HEK293 (cell line): ENCODE measurements at regions not wholly inside any gene's neighbourhood (a gene's known extent, or its start where the extent isn't known, plus 50 kb on each side); places are given as distances from the start of the nearest gene placed in this dataset.

Experiments used
- CTCF ChIA-PET: fragments of 350-600 bp; formaldehyde crosslinking; extraction: SDS; loops from one replicate; lab custom pipeline; 2021; ENCODE audit warnings: antibody characterized with exemption; lab: Yijun Ruan, JAX
- POLR2A ChIA-PET: fragments of 300-600 bp; formaldehyde crosslinking; extraction: SDS; loops from one replicate; lab custom pipeline; 2020; ENCODE audit warnings: antibody characterized with exemption, inconsistent platforms; lab: Yijun Ruan, JAX
- H3K27ac ChIP-seq: fragments of 200-500 bp; sonication (Bioruptor generic); 2 replicates; pipeline ENCODE4 v1.5.1; 2014; ENCODE audit warnings: low read depth, low read length, control low read depth, inconsistent platforms; ENCODE audit errors: extremely low read depth
- H3K36me3 ChIP-seq, 2 experiments: fragments of 200-500 bp in 1 of 2; sonication (Bioruptor generic) in 1 of 2; 1 replicate in 1 of 2; 2 replicates in 1 of 2; pipeline ENCODE4 v1.5.1; 2014 to 2017; ENCODE audit warnings: inconsistent platforms in 2 of 2, low read length in 2 of 2; ENCODE audit not compliant: control insufficient read depth in 2 of 2, insufficient read depth in 1 of 2
- H3K4me1 ChIP-seq: fragments of 200-500 bp; sonication (Bioruptor generic); 2 replicates; pipeline ENCODE4 v1.5.1; 2014; ENCODE audit warnings: mild to moderate bottlenecking, low read length, inconsistent platforms; ENCODE audit not compliant: control insufficient read depth, insufficient read depth
- H3K4me3 ChIP-seq: 2 replicates; pipeline ENCODE4 v1.5.1; 2011; ENCODE audit warnings: low read depth, mild to moderate bottlenecking, control low read depth, low read length, moderate library complexity
- H3K9me3 ChIP-seq: fragments of 200-500 bp; sonication (Bioruptor generic); 2 replicates; pipeline ENCODE4 v1.5.1; 2014; ENCODE audit warnings: low read depth, low read length, inconsistent platforms; ENCODE audit not compliant: control insufficient read depth, insufficient read depth
- BCL6B ChIP-seq: fragments of 450-650 bp; formaldehyde crosslinking; IDR thresholded peaks from 2 replicates; pipeline ENCODE4 v1.5.1; 2017; ENCODE audit warnings: missing biosample characterization, missing genetic modification characterization
- EGR2 ChIP-seq: fragments of 450-650 bp; formaldehyde crosslinking; IDR thresholded peaks from 2 replicates; pipeline ENCODE4 v1.5.1; 2016; ENCODE audit warnings: low read depth, missing biosample characterization, missing genetic modification characterization
- GLI4 ChIP-seq: fragments of 450-650 bp; formaldehyde crosslinking; IDR thresholded peaks from 2 replicates; pipeline ENCODE4 v1.5.1; 2016; ENCODE audit warnings: missing biosample characterization, missing genetic modification characterization
- HOXC10 ChIP-seq: sonication (generic); formaldehyde crosslinking; IDR thresholded peaks from 2 replicates; pipeline ENCODE4 v1.8.1; 2023; ENCODE audit warnings: mild to moderate bottlenecking, missing genetic modification reagents
- KLF7 ChIP-seq: fragments of 450-650 bp; formaldehyde crosslinking; IDR thresholded peaks from 2 replicates; pipeline ENCODE4 v1.5.1; 2016; ENCODE audit warnings: missing biosample characterization, missing genetic modification characterization, borderline replicate concordance
- OVOL3 ChIP-seq: fragments of 450-650 bp; formaldehyde crosslinking; IDR thresholded peaks from 2 replicates; pipeline ENCODE4 v1.5.1; 2016; ENCODE audit warnings: missing biosample characterization, missing genetic modification characterization
- SCRT2 ChIP-seq: fragments of 450-650 bp; formaldehyde crosslinking; IDR thresholded peaks from 2 replicates; pipeline ENCODE4 v1.5.1; 2016; ENCODE audit warnings: missing biosample characterization, missing genetic modification characterization
- ZBTB44 ChIP-seq: fragments of 450-650 bp; IDR thresholded peaks from 2 replicates; pipeline ENCODE4 v1.5.1; 2018; ENCODE audit warnings: missing biosample characterization, mild to moderate bottlenecking, missing genetic modification characterization
- ZNF132 ChIP-seq: fragments of 450-650 bp; formaldehyde crosslinking; IDR thresholded peaks from 2 replicates; pipeline ENCODE4 v1.5.1; 2017; ENCODE audit warnings: missing biosample characterization, missing genetic modification characterization, borderline replicate concordance
- ZNF157 ChIP-seq: fragments of 450-650 bp; formaldehyde crosslinking; IDR thresholded peaks from 2 replicates; pipeline ENCODE4 v1.5.1; 2016; ENCODE audit warnings: missing biosample characterization, missing genetic modification characterization
- ZNF16 ChIP-seq: fragments of 450-650 bp; formaldehyde crosslinking; IDR thresholded peaks from 2 replicates; pipeline ENCODE4 v1.5.1; 2016; ENCODE audit warnings: low read depth, missing biosample characterization, missing genetic modification characterization
- ZNF221 ChIP-seq: fragments of 450-650 bp; formaldehyde crosslinking; IDR thresholded peaks from 2 replicates; pipeline ENCODE4 v1.5.1; 2017; ENCODE audit warnings: missing biosample characterization, missing genetic modification characterization, borderline replicate concordance
- ZNF24 ChIP-seq: fragments of 450-650 bp; formaldehyde crosslinking; IDR thresholded peaks from 2 replicates; pipeline ENCODE4 v1.5.1; 2016; ENCODE audit warnings: missing biosample characterization, missing genetic modification characterization
- ZNF280C ChIP-seq: fragments of 450-650 bp; formaldehyde crosslinking; IDR thresholded peaks from 2 replicates; pipeline ENCODE4 v1.5.1; 2016; ENCODE audit warnings: missing biosample characterization, missing genetic modification characterization
- ZNF324 ChIP-seq: fragments of 450-650 bp; formaldehyde crosslinking; IDR thresholded peaks from 2 replicates; pipeline ENCODE4 v1.5.1; 2016; ENCODE audit warnings: missing biosample characterization, missing genetic modification characterization
- ZNF449 ChIP-seq: fragments of 450-650 bp; formaldehyde crosslinking; IDR thresholded peaks from 2 replicates; pipeline ENCODE4 v1.5.1; 2017; ENCODE audit warnings: missing biosample characterization, mild to moderate bottlenecking, missing genetic modification characterization, moderate library complexity
- ZNF560 ChIP-seq: fragments of 450-650 bp; formaldehyde crosslinking; IDR thresholded peaks from 2 replicates; pipeline ENCODE4 v1.5.1; 2017; ENCODE audit warnings: missing biosample characterization, missing genetic modification characterization, borderline replicate concordance
- ZNF571 ChIP-seq: fragments of 450-650 bp; formaldehyde crosslinking; IDR thresholded peaks from 2 replicates; pipeline ENCODE4 v1.5.0; 2017; ENCODE audit warnings: missing biosample characterization, missing genetic modification characterization
- ZNF580 ChIP-seq: fragments of 450-650 bp; formaldehyde crosslinking; IDR thresholded peaks from 2 replicates; pipeline ENCODE4 v1.5.1; 2016; ENCODE audit warnings: missing biosample characterization, missing genetic modification characterization
- ZNF624 ChIP-seq: fragments of 450-650 bp; formaldehyde crosslinking; IDR thresholded peaks from 2 replicates; pipeline ENCODE4 v1.5.1; 2017; ENCODE audit warnings: missing biosample characterization, missing genetic modification characterization
- ZNF792 ChIP-seq: fragments of 450-650 bp; formaldehyde crosslinking; IDR thresholded peaks from 2 replicates; pipeline ENCODE4 v1.5.1; 2016; ENCODE audit warnings: missing biosample characterization, missing genetic modification characterization

GRCh38 chr6:156416391-156416790 lies 360.8 kb upstream of the ARID1B start (continued):
- TF ChIP-seq ZNF157 (tag by site-specific recombination) (no peak), ZNF16 (no peak), GLI4 (no peak), SCRT2 (tag by site-specific recombination) (no peak), ZNF132 (tag by site-specific recombination) (no peak), HOXC10 (CRISPR knock-in tag) (no peak), ZNF324 (no peak), ZBTB44 (tag by site-specific recombination) (no peak)

GRCh38 chr6:156413154-156413553 lies 364.0 kb upstream of the ARID1B start:
- H3K9me3 ChIP-seq, result no peaks in the 10 kb centered on the region
- no peak for TF ChIP-seq ZNF792 (tag by site-specific recombination)
- no peak for TF ChIP-seq ZNF280C
- no peak for TF ChIP-seq ZNF449
- no peak for TF ChIP-seq ZNF221 (tag by site-specific recombination)
- TF ChIP-seq OVOL3 (tag by site-specific recombination), result no peak
- TF ChIP-seq KLF7 (tag by site-specific recombination), result no peak
- TF ChIP-seq EGR2 (tag by site-specific recombination), result no peak
- TF ChIP-seq ZNF624 (tag by site-specific recombination), result no peak
- TF ChIP-seq ZNF580 (tag by site-specific recombination), result no peak
- no peak for TF ChIP-seq SCRT2 (tag by site-specific recombination)
- TF ChIP-seq ZNF560 (tag by site-specific recombination), result no peak
- no peak for TF ChIP-seq BCL6B (tag by site-specific recombination)
- TF ChIP-seq ZNF571 (tag by site-specific recombination), result no peak
- no peak for TF ChIP-seq ZNF24 (tag by site-specific recombination)
- POLR2A ChIA-PET, result no interaction called here
- H3K27ac ChIP-seq, result no peak overlapping the region
- no peak overlapping the region for H3K4me3 ChIP-seq
- no peaks in the 10 kb centered on the region for H3K36me3 ChIP-seq
- no peaks in the 10 kb centered on the region for H3K4me1 ChIP-seq
- CTCF ChIA-PET, result no interaction called here
